OCI-LY1 (cell line): ENCODE measurements at regions not wholly inside any gene's neighbourhood (a gene's known extent, or its start where the extent isn't known, plus 50 kb on each side); places are given as distances from the start of the nearest gene placed in this dataset.

Experiments used
- H2AFZ ChIP-seq: fragments of 200-600 bp; sonication (generic), shearing (Covaris generic); 2 replicates; pipeline ENCODE4 v1.6.0; 2014; ENCODE audit warnings: antibody characterized with exemption, mild to moderate bottlenecking, low read length
- H3F3A ChIP-seq: fragments of 200-600 bp; sonication (generic), shearing (Covaris generic); 2 replicates; pipeline ENCODE4 v1.6.0; 2014; ENCODE audit warnings: mild to moderate bottlenecking, antibody characterized with exemption, low read length, moderate library complexity; ENCODE audit not compliant: insufficient read depth
- H3K27ac ChIP-seq: fragments of 200-600 bp; sonication (generic); 2 replicates; pipeline ENCODE4 v1.5.1; 2014; ENCODE audit warnings: low read length, mixed run types, mild to moderate bottlenecking, low read depth; ENCODE audit not compliant: poor library complexity, severe bottlenecking
- H3K27me3 ChIP-seq: fragments of 200-600 bp; sonication (generic); 2 replicates; pipeline ENCODE4 v1.6.0; 2014; ENCODE audit warnings: antibody characterized with exemption, mild to moderate bottlenecking, low read length, moderate library complexity; ENCODE audit not compliant: insufficient read depth
- H3K36me3 ChIP-seq: fragments of 200-600 bp; sonication (generic); 2 replicates; pipeline ENCODE4 v1.6.1; 2014; ENCODE audit warnings: mild to moderate bottlenecking, antibody characterized with exemption, low read length, moderate library complexity, mixed read lengths; ENCODE audit not compliant: insufficient read depth
- H3K4me1 ChIP-seq: fragments of 200-600 bp; sonication (generic); 2 replicates; pipeline ENCODE4 v1.5.1; 2014; ENCODE audit warnings: mild to moderate bottlenecking, low read length, moderate library complexity; ENCODE audit not compliant: insufficient read depth, severe bottlenecking
- H3K4me2 ChIP-seq: fragments of 200-600 bp; sonication (generic), shearing (Covaris generic); 2 replicates; pipeline ENCODE4 v1.6.1; 2014; ENCODE audit warnings: low read length
- H3K4me3 ChIP-seq: fragments of 200-600 bp; sonication (generic); 2 replicates; pipeline ENCODE4 v1.5.1; 2014; ENCODE audit warnings: low read length, low read depth, mild to moderate bottlenecking, mixed read lengths; ENCODE audit not compliant: poor library complexity, severe bottlenecking
- H3K79me2 ChIP-seq: fragments of 200-600 bp; shearing (Covaris generic); 2 replicates; pipeline ENCODE4 v1.6.1; 2016; ENCODE audit warnings: mixed run types, low read length, mixed read lengths; ENCODE audit not compliant: insufficient read depth
- H3K9ac ChIP-seq: fragments of 200-600 bp; sonication (generic), shearing (Covaris generic); 2 replicates; pipeline ENCODE4 v1.6.1; 2014; ENCODE audit warnings: mild to moderate bottlenecking, low read length, mixed read lengths
- H3K9me2 ChIP-seq: fragments of 200-600 bp; sonication (generic), shearing (Covaris generic); 2 replicates; pipeline ENCODE4 v1.6.1; 2014; ENCODE audit warnings: low read depth, mild to moderate bottlenecking, low read length, mixed read lengths
- H3K9me3 ChIP-seq: fragments of 200-600 bp; shearing (Covaris generic); 2 replicates; pipeline ENCODE4 v1.6.1; 2014; ENCODE audit warnings: low read length, mixed read lengths
- H4K20me1 ChIP-seq: fragments of 200-600 bp; sonication (generic), shearing (Covaris generic); 2 replicates; pipeline ENCODE4 v1.6.0; 2016; ENCODE audit warnings: mild to moderate bottlenecking, low read length; ENCODE audit not compliant: insufficient read depth
- EZH2 ChIP-seq: fragments of 200-600 bp; sonication (generic), shearing (Covaris generic); IDR thresholded peaks from 2 replicates; pipeline ENCODE4 v1.8.0; 2017; ENCODE audit warnings: borderline replicate concordance, mixed run types, mild to moderate bottlenecking, antibody characterized with exemption, low read length, moderate library complexity, mixed read lengths
- TF ChIP-seq, protein P1 (sequence below): fragments of 200-600 bp; sonication (generic), shearing (Covaris generic); IDR thresholded peaks from 2 replicates; pipeline ENCODE4 v1.5.1; 2017; ENCODE audit warnings: mild to moderate bottlenecking, antibody characterized with exemption, low read length, moderate library complexity, mixed read lengths

DNA sequence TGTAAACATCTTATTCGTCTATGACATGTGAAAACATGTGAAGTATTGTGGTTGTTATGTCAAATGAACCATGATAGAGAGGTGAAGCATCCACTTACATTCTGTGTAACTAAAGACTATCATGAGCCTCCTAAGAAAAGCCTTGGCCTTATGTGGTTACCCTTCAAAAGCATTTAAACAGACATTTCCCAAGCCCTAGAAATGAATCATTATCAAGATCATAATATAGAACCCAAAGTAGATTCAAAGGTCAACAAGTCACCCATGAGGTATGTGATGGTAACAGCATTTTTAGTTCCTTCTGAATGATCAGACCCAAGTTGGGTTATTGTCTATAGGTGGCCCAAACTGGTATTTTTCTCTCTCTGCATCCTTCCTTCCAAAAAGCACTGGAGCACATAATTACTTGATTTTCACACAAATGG is 408.0 kb downstream of the TBL1XR1 start:
- no peaks in the 10 kb centered on the region for H4K20me1 ChIP-seq
- TF ChIP-seq, protein P1, sequence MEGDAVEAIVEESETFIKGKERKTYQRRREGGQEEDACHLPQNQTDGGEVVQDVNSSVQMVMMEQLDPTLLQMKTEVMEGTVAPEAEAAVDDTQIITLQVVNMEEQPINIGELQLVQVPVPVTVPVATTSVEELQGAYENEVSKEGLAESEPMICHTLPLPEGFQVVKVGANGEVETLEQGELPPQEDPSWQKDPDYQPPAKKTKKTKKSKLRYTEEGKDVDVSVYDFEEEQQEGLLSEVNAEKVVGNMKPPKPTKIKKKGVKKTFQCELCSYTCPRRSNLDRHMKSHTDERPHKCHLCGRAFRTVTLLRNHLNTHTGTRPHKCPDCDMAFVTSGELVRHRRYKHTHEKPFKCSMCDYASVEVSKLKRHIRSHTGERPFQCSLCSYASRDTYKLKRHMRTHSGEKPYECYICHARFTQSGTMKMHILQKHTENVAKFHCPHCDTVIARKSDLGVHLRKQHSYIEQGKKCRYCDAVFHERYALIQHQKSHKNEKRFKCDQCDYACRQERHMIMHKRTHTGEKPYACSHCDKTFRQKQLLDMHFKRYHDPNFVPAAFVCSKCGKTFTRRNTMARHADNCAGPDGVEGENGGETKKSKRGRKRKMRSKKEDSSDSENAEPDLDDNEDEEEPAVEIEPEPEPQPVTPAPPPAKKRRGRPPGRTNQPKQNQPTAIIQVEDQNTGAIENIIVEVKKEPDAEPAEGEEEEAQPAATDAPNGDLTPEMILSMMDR = no peak
- no peak for TF ChIP-seq EZH2
- no peaks in the 10 kb centered on the region for H3K9me3 ChIP-seq
- no peak overlapping the region for H3K4me3 ChIP-seq
- no peaks in the 10 kb centered on the region for H3K36me3 ChIP-seq
- H3K79me2 ChIP-seq = no peaks in the 10 kb centered on the region
- no peak overlapping the region for H3K9ac ChIP-seq
- H3K4me1 ChIP-seq = no peaks in the 10 kb centered on the region
- no peaks in the 10 kb centered on the region for H3K27me3 ChIP-seq
- H3K4me2 ChIP-seq = no peak overlapping the region
- H3F3A ChIP-seq = no peaks in the 10 kb centered on the region
- no peak overlapping the region for H2AFZ ChIP-seq
- no peak overlapping the region for H3K27ac ChIP-seq
- H3K9me2 ChIP-seq = no peaks in the 10 kb centered on the region

DNA sequence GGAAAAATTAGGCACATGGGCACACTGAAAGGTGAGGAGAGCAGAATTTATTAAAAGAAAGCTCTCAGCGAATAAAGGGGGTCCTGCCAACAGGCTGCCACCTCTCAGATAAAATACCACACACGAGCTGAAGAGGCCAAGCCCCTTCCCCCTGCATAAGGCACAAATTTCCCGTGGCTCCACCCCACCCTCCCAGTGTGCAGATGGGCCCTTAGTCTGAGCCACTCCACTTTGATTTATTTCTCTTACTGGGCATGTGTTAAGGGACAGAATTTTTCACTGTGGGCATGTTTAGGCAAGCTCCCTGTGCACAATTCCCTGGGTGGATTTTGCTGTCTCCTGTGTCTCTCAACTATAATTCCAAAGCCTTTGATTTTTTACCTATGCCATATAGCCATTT is 409.8 kb downstream of the TBL1XR1 start:
- Histone ChIP-seq H3F3A (no peaks in the 10 kb centered on the region), H3K4me3 (no peak overlapping the region), H3K9me2 (no peaks in the 10 kb centered on the region), H3K4me1 (no peaks in the 10 kb centered on the region), H3K36me3 (no peaks in the 10 kb centered on the region), H3K9ac (no peak overlapping the region), H3K27me3 (no peaks in the 10 kb centered on the region), H3K9me3 (no peaks in the 10 kb centered on the region), H2AFZ (no peak overlapping the region), H3K27ac (no peak overlapping the region), H3K79me2 (no peaks in the 10 kb centered on the region), H3K4me2 (no peak overlapping the region), H4K20me1 (no peaks in the 10 kb centered on the region)
- no peak for TF ChIP-seq EZH2
- TF ChIP-seq, protein P1 = no peak

DNA sequence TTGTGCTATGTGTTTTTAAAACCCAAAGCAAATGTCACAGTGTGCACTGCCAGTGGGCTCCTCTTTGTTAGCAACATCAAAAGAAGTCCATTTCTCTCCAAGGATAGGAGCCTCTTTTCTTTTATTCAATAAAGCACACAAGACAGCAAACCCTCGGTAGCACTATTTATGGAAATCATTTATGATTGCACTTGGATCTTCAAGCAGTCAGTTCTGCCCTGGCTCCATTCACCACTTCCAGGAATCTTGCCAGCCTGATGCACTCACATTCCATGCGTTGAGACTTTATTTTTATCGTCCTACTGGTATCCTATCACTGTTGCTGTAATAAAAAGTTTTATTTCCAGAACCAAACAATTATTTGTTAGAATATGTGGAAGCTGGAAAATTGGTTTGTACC is 412.1 kb downstream of the TBL1XR1 start:
- TF ChIP-seq, protein P1 = no peak
- no peak for TF ChIP-seq EZH2
- no peak overlapping the region for H3K27ac ChIP-seq
- H3K9me2 ChIP-seq = no peaks in the 10 kb centered on the region
- no peaks in the 10 kb centered on the region for H3K79me2 ChIP-seq
- no peak overlapping the region for H3K4me3 ChIP-seq
- no peaks in the 10 kb centered on the region for H3K9me3 ChIP-seq
- no peaks in the 10 kb centered on the region for H3K4me1 ChIP-seq
- H3F3A ChIP-seq = no peaks in the 10 kb centered on the region
- no peak overlapping the region for H2AFZ ChIP-seq
- H3K36me3 ChIP-seq = no peaks in the 10 kb centered on the region
- H3K27me3 ChIP-seq = no peaks in the 10 kb centered on the region
- H3K4me2 ChIP-seq = no peak overlapping the region
- no peaks in the 10 kb centered on the region for H4K20me1 ChIP-seq
- H3K9ac ChIP-seq = no peak overlapping the region
